ENCODE measurements at regions not wholly inside any gene's neighbourhood (a gene's known extent, or its start where the extent isn't known, plus 50 kb on each side); places are given as distances from the start of the nearest gene placed in this dataset.

GRCh38 chr2:217179854-217180253, 320.0 kb upstream of the TNP1 start:
- TF ChIP-seq CTCF (IDR thresholded peaks at IDR 0.05) (no peak), POLR2A (IDR thresholded peaks at IDR 0.05) (no peak)
